GM13977 (cell line): ENCODE measurements at regions not wholly inside any gene's neighbourhood (a gene's known extent, or its start where the extent isn't known, plus 50 kb on each side); places are given as distances from the start of the nearest gene placed in this dataset.

Experiments
- DNase-seq: peaks from one replicate; pipeline ENCODE4 v3.0.0; 2012; ENCODE audit warnings: low spot score
- CTCF ChIP-seq: IDR thresholded peaks from 2 replicates; pipeline ENCODE4 v1.5.1; 2012; ENCODE audit warnings: mild to moderate bottlenecking, control low read depth; ENCODE audit not compliant: insufficient read depth; ENCODE audit errors: extremely low read depth, missing control alignments
- in situ Hi-C: fragments of 300-500 bp; cut with MboI; formaldehyde crosslinking; loops from one replicate; pipeline ENCODE4 v1.12.0; 2022; ENCODE audit warnings: low sequenced_read_pairs, low pct_unique_long_range_greater_than_20kb, mixed read lengths, inconsistent platforms; ENCODE audit not compliant: unreplicated experiment

DNA sequence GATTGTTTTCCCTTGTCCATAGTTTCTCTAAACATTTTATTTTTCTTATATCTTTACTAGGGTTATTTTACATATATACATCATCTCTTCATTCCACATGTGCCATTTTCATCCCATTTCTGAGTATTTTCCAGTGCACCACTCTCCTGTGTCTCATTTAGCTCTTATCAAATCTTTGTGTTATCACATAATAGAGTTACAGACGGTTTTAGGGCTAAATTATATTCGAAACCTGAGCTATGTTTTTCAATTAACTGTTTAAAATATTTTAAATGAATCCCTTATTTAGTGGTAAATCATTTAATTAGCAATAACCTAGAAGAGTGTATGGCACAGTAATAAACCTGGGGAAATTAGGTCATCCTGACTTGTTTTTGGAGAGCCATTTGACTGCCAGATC is 160.4 kb upstream of the DCN start:
- no peak for DNase-seq
- no peak for TF ChIP-seq CTCF
- in situ Hi-C loops = loop anchor here (25.0 kb wide), 1 partner anchor 156 kb away; the partner anchor contains the start of gene DCN

DNA sequence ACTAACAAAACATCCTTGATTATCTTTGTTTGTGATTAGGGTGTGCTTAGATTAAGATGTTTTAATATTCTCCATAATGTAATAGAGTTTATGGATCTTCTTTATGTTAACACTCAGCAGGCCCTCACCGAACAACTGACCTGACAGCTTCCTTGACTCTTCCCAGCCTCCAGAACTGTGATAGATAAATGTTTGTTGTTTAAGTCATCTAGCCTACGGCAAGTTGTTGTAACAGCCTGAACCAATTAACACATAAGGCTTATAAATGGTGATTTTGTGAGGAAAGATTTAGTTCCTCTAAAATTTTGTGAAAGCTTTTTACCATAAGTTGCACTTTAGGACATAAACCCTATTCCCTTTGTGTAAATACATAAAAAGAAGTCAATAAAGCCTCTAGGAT is 156.5 kb upstream of the DCN start:
- TF ChIP-seq CTCF = no peak
- in situ Hi-C loops = loop anchor here (25.0 kb wide), 1 partner anchor 152 kb away; the partner anchor contains the start of gene DCN
- no peak for DNase-seq

- no peak for DNase-seq
- no peak for TF ChIP-seq CTCF
- in situ Hi-C loops = loop anchor here (25.0 kb wide), 1 partner anchor 148 kb away; the partner anchor contains the start of gene DCN
Observed at GRCh38 chr12:91335699-91336098, 153.1 kb upstream of the DCN start.

DNA sequence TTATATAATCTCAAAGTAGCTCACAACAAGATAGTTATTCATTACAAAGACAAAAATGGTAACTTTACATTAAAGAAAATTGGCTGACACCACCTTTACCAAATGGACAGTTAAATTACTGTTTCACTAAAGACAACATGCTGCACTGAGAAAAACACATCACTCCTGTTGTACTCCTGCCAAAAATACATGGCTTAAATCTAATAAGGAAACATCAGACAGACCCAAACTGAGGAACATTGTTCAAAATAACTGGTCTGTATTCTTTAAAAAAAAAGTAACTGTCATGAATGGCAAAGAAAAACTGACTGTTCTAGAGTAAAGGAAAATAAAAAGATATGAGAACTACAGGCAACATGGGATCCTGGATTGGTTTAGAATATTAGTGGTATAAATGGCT is 151.3 kb upstream of the DCN start:
- TF ChIP-seq CTCF = no peak
- in situ Hi-C loops = loop anchor here (25.0 kb wide), 1 partner anchor 147 kb away; the partner anchor contains the start of gene DCN
- no peak for DNase-seq

DNA sequence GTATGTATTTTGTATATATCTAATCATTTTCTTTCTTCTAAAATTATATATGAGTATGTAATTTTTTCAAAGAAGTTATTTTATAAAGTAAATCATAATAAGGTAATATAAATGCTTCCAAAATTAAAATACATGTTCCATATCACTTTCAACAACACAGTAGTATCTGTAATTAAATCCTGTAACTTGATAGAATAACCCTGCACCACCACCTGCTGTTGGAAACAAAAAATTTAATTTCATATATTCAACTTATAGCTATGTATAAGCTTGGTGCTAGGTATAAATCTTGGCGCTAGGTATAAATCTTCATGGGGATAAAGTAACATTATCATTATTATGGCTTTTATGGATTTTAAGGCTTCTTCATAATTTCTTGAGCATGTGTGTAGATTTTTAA is 149.7 kb upstream of the DCN start:
- no peak for DNase-seq
- no peak for TF ChIP-seq CTCF
- in situ Hi-C loops = loop anchor here (25.0 kb wide), 1 partner anchor 145 kb away; the partner anchor contains the start of gene DCN

DNA sequence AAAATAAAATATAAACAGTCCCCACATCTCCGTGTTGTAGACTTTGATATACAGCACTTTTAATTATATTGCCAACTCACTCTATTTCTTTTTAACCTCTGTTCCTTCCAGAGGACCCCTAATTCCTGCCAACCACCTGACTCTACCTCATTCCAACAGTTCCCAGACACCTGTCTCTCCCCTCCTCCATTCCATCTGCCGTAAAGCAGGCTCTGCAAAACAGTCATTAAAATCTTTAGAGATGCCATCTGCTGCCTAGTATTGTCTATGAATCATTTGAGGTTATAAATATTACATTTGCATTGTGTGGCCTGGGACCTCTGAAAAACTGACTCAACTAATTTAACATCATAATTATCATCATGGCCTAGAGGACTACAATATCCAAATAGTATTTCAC is 148.8 kb upstream of the DCN start:
- DNase-seq = no peak
- TF ChIP-seq CTCF = no peak
- in situ Hi-C loops = loop anchor here (25.0 kb wide), 1 partner anchor 144 kb away; the partner anchor contains the start of gene DCN
